H9 (cell line): ENCODE measurements at regions not wholly inside any gene's neighbourhood (a gene's known extent, or its start where the extent isn't known, plus 50 kb on each side); places are given as distances from the start of the nearest gene placed in this dataset.

Experiments used
- DNase-seq: peaks from one replicate; pipeline ENCODE4 v3.0.0-alpha.2; 2017
- H2AFZ ChIP-seq: one replicate; pipeline ENCODE4 v1.6.1; 2013; ENCODE audit warnings: mild to moderate bottlenecking, low read length, control low read depth, moderate library complexity
- H2AK5ac ChIP-seq: 2 replicates; pipeline ENCODE4 v1.6.1; 2013; ENCODE audit warnings: low read length, control low read depth, mixed read lengths; ENCODE audit not compliant: insufficient read length
- H2BK120ac ChIP-seq: one replicate; pipeline ENCODE4 v1.6.1; 2013; ENCODE audit warnings: low read depth, mild to moderate bottlenecking, low read length, control low read depth, inconsistent platforms; ENCODE audit not compliant: poor library complexity, severe bottlenecking
- H2BK12ac ChIP-seq: 2 replicates; pipeline ENCODE4 v1.6.1; 2013; ENCODE audit warnings: low read length, control low read depth, mixed read lengths, low read depth; ENCODE audit not compliant: insufficient read length
- H2BK15ac ChIP-seq: 2 replicates; pipeline ENCODE4 v1.6.1; 2013; ENCODE audit warnings: low read depth, low read length, control low read depth
- H2BK20ac ChIP-seq: one replicate; pipeline ENCODE4 v1.6.1; 2013; ENCODE audit warnings: low read depth, mild to moderate bottlenecking, low read length, control low read depth, inconsistent platforms; ENCODE audit not compliant: poor library complexity, severe bottlenecking
- H2BK5ac ChIP-seq: 2 replicates; pipeline ENCODE4 v1.6.1; 2013; ENCODE audit warnings: low read length, control low read depth, mixed read lengths; ENCODE audit not compliant: insufficient read length
- H3K14ac ChIP-seq: 2 replicates; pipeline ENCODE4 v1.6.1; 2013; ENCODE audit warnings: low read length, control low read depth; ENCODE audit not compliant: insufficient read depth
- H3K18ac ChIP-seq: 2 replicates; pipeline ENCODE4 v1.6.1; 2013; ENCODE audit warnings: low read depth, mild to moderate bottlenecking, mixed read lengths, low read length, control low read depth; ENCODE audit not compliant: insufficient read length
- H3K23ac ChIP-seq: 2 replicates; pipeline ENCODE4 v1.6.1; 2013; ENCODE audit warnings: low read length, control low read depth, mixed read lengths, low read depth; ENCODE audit not compliant: insufficient read length
- H3K23me2 ChIP-seq: 2 replicates; pipeline ENCODE4 v1.6.1; 2013; ENCODE audit warnings: low read depth, mild to moderate bottlenecking, mixed read lengths, low read length, control low read depth; ENCODE audit not compliant: insufficient read length, poor library complexity, severe bottlenecking
- H3K27ac ChIP-seq: 2 replicates; pipeline ENCODE4 v1.5.1; 2013; ENCODE audit warnings: low read length, control low read depth, mixed read lengths, low read depth; ENCODE audit not compliant: insufficient read length
- H3K27me3 ChIP-seq: 2 replicates; pipeline ENCODE4 v1.6.1; 2013; ENCODE audit warnings: low read length, control low read depth, inconsistent platforms; ENCODE audit not compliant: insufficient read depth
- H3K4ac ChIP-seq: 2 replicates; pipeline ENCODE4 v1.6.1; 2013; ENCODE audit warnings: low read depth, mild to moderate bottlenecking, control low read depth, inconsistent platforms, low read length, moderate library complexity
- H3K4me1 ChIP-seq: 2 replicates; pipeline ENCODE4 v1.6.1; 2013; ENCODE audit warnings: low read length, control low read depth, inconsistent platforms; ENCODE audit not compliant: insufficient read depth
- H3K4me2 ChIP-seq: 2 replicates; pipeline ENCODE4 v1.6.1; 2013; ENCODE audit warnings: low read length, control low read depth, mixed read lengths; ENCODE audit not compliant: insufficient read length, insufficient read depth
- H3K56ac ChIP-seq: 2 replicates; pipeline ENCODE4 v1.6.1; 2013; ENCODE audit warnings: low read depth, mild to moderate bottlenecking, mixed read lengths, low read length, control low read depth; ENCODE audit not compliant: insufficient read length
- H3K79me1 ChIP-seq: 2 replicates; pipeline ENCODE4 v1.6.1; 2013; ENCODE audit warnings: low read depth, mild to moderate bottlenecking, moderate library complexity, low read length, control low read depth, inconsistent platforms; ENCODE audit not compliant: insufficient read depth, poor library complexity, severe bottlenecking
- H3K79me2 ChIP-seq: 2 replicates; pipeline ENCODE4 v1.6.1; 2013; ENCODE audit warnings: low read length, control low read depth, inconsistent platforms; ENCODE audit not compliant: insufficient read depth
- H3K9ac ChIP-seq: 2 replicates; pipeline ENCODE4 v1.6.1; 2013; ENCODE audit warnings: low read length, control low read depth, mixed read lengths; ENCODE audit not compliant: insufficient read length; ENCODE audit errors: extremely low read depth
- H3K9me3 ChIP-seq: one replicate; pipeline ENCODE4 v1.6.1; 2013; ENCODE audit warnings: low read depth, low read length, inconsistent platforms; ENCODE audit not compliant: control insufficient read depth
- H3T11ph ChIP-seq: one replicate; pipeline ENCODE4 v1.6.1; 2013; ENCODE audit warnings: mild to moderate bottlenecking, low read length, control low read depth, inconsistent platforms
- H4K20me1 ChIP-seq: one replicate; pipeline ENCODE4 v1.6.1; 2013; ENCODE audit not compliant: control insufficient read depth, insufficient read length, insufficient read depth
- H4K5ac ChIP-seq: 2 replicates; pipeline ENCODE4 v1.6.1; 2013; ENCODE audit warnings: low read depth, mild to moderate bottlenecking, mixed read lengths, low read length, control low read depth; ENCODE audit not compliant: insufficient read length
- H4K8ac ChIP-seq: replicated peaks from 2 replicates; pipeline ENCODE4 v1.6.1; 2013; ENCODE audit warnings: low read length, control low read depth, mixed read lengths, low read depth; ENCODE audit not compliant: insufficient read length
- H4K91ac ChIP-seq: 2 replicates; pipeline ENCODE4 v1.6.1; 2013; ENCODE audit warnings: low read depth, mild to moderate bottlenecking, moderate library complexity, mixed read lengths, low read length, control low read depth; ENCODE audit not compliant: insufficient read length
- H3K27ac Mint-ChIP-seq, 3 experiments: 2 replicates in 2 of 3; 3 replicates in 1 of 3; pipeline ENCODE4 v1.8.0; 2020 to 2021; ENCODE audit warnings: mixed read lengths in 3 of 3, mild to moderate bottlenecking in 1 of 3, moderate library complexity in 1 of 3
- H3K27me3 Mint-ChIP-seq: 2 replicates; pipeline ENCODE4 v1.8.0; 2021; ENCODE audit warnings: low read depth, mild to moderate bottlenecking, moderate library complexity, mixed read lengths
- H3K36me3 Mint-ChIP-seq, 3 experiments: 2 replicates in 2 of 3; 3 replicates in 1 of 3; pipeline ENCODE4 v1.8.0; 2020 to 2021; ENCODE audit warnings: low read depth in 3 of 3, mixed read lengths in 3 of 3; ENCODE audit not compliant: insufficient read depth in 1 of 3
- H3K4me1 Mint-ChIP-seq, 2 experiments: 2 replicates each; pipeline ENCODE4 v1.8.0; 2020; ENCODE audit warnings: mixed read lengths in 2 of 2
- H3K4me3 Mint-ChIP-seq, 2 experiments: 2 replicates in 1 of 2; 3 replicates in 1 of 2; pipeline ENCODE4 v1.8.0; 2020 to 2021; ENCODE audit warnings: mild to moderate bottlenecking in 2 of 2, mixed read lengths in 2 of 2, moderate library complexity in 1 of 2
- H3K9me3 Mint-ChIP-seq, 2 experiments: 2 replicates in 1 of 2; 3 replicates in 1 of 2; pipeline ENCODE4 v1.8.0; 2020; ENCODE audit warnings: mild to moderate bottlenecking in 2 of 2, mixed read lengths in 2 of 2, moderate library complexity in 1 of 2
- WGBS: extraction: QIAGEN DNeasy Blood & Tissue Kit; methylation state at CpG from one replicate; pipeline ENCODE4 v1.1.7; 2013; ENCODE audit warnings: missing lambda C conversion rate, low lambda C conversion rate, mixed read lengths; ENCODE audit not compliant: insufficient read length; ENCODE audit errors: extremely low coverage; 5-methylcytosine and 5-hydroxymethylcytosine counted together
- TF ChIP-seq, protein P1 (sequence below): fragments of 200-600 bp; sonication (generic); conservative IDR thresholded peaks from 3 replicates; pipeline ENCODE4 v1.8.0; 2021; ENCODE audit warnings: antibody characterized with exemption, mild to moderate bottlenecking

DNA sequence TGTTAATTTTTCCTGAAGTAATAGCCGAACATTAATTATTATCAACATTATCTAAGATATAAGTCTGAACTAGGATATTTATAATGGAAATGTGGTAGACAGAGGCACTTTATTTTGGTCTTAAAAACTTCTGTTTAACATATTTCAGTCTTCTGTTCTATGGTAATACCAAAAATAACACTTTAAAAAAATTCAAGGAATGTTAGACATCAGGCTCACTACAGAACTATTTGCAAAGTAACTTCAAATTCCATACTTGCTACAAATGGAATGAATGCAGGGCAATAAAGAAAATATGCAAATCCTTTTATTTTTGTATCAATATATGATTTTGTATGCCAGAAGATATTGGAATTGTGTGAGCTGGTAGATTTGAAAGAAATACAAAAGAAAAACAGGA is 345.5 kb upstream of the DSEL start:
- H2BK120ac ChIP-seq, result no peak overlapping the region
- TF ChIP-seq, protein P1, sequence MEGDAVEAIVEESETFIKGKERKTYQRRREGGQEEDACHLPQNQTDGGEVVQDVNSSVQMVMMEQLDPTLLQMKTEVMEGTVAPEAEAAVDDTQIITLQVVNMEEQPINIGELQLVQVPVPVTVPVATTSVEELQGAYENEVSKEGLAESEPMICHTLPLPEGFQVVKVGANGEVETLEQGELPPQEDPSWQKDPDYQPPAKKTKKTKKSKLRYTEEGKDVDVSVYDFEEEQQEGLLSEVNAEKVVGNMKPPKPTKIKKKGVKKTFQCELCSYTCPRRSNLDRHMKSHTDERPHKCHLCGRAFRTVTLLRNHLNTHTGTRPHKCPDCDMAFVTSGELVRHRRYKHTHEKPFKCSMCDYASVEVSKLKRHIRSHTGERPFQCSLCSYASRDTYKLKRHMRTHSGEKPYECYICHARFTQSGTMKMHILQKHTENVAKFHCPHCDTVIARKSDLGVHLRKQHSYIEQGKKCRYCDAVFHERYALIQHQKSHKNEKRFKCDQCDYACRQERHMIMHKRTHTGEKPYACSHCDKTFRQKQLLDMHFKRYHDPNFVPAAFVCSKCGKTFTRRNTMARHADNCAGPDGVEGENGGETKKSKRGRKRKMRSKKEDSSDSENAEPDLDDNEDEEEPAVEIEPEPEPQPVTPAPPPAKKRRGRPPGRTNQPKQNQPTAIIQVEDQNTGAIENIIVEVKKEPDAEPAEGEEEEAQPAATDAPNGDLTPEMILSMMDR, result no peak
- no peaks in the 10 kb centered on the region for H3K79me1 ChIP-seq
- H3K27ac Mint-ChIP-seq, result no peak overlapping the region
- H3K27me3 ChIP-seq, result no peaks in the 10 kb centered on the region
- H4K91ac ChIP-seq, result no peak overlapping the region
- no peaks in the 10 kb centered on the region for H3K9me3 ChIP-seq
- H4K20me1 ChIP-seq, result no peaks in the 10 kb centered on the region
- H3K18ac ChIP-seq, result no peak overlapping the region
- H2AFZ ChIP-seq, result no peak overlapping the region
- no peak overlapping the region for H3K14ac ChIP-seq
- H3K4ac ChIP-seq, result no peak overlapping the region
- WGBS, result no CpG with 5 or more reads among the region's 1 CpG
- no peak overlapping the region for H4K5ac ChIP-seq
- H3K56ac ChIP-seq, result no peak overlapping the region
- H3K4me3 Mint-ChIP-seq, result no peak overlapping the region
- H2BK5ac ChIP-seq, result no peak overlapping the region
- H2BK20ac ChIP-seq, result no peak overlapping the region
- H3K36me3 Mint-ChIP-seq, result peaks cover 0 to 2% (median 0%) of the 10 kb centered on the region in 3 experiments; a peak in 2 of 7 replicates
- no peaks in the 10 kb centered on the region for H3K27me3 Mint-ChIP-seq
- no peak overlapping the region for H2AK5ac ChIP-seq
- DNase-seq, result no peak
- no peak overlapping the region for H3K9ac ChIP-seq
- H3K23me2 ChIP-seq, result no peaks in the 10 kb centered on the region
- no peak overlapping the region for H3T11ph ChIP-seq
- peaks cover 5 to 8% of the 10 kb centered on the region in 2 experiments for H3K9me3 Mint-ChIP-seq
- no peak overlapping the region for H3K4me2 ChIP-seq
- no peaks in the 10 kb centered on the region for H3K79me2 ChIP-seq
- H2BK12ac ChIP-seq, result no peak overlapping the region
- peaks cover 8 to 10% of the 10 kb centered on the region in 2 experiments for H3K4me1 Mint-ChIP-seq
- H2BK15ac ChIP-seq, result no peak overlapping the region
- H4K8ac ChIP-seq, result no peak overlapping the region
- H3K4me1 ChIP-seq, result no peaks in the 10 kb centered on the region
- H3K27ac ChIP-seq, result no peak overlapping the region
- H3K23ac ChIP-seq, result no peak overlapping the region
